ENCODE measurements at regions not wholly inside any gene's neighbourhood (a gene's known extent, or its start where the extent isn't known, plus 50 kb on each side); places are given as distances from the start of the nearest gene placed in this dataset.

DNA sequence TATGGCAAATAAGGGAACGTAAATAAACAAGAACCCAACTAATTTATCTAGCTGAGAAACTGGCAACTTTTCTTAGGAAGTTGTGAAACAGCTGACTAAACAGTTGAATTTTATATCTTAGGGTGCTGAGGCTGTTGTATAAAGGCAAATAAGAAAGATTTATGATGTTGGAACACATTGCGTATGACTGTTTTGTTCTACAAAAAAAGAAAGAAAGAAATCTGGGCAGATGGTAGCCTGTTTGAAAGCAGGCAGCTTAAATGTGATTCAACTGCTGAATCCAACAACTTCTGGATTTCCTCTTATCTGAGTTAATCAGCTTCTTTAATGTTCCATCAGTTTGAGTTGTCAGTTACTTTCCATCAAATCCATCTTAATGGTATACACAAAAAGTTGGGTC lies 214.5 kb downstream of the SNX13 start:
- Mint-ChIP-seq H3K4me3 (no peak overlapping the region), H3K27ac (no peak overlapping the region), H3K4me1 (ENCODE audit: low read depth) (no peaks in the 10 kb centered on the region), H3K36me3 (ENCODE audit: low read depth) (no peaks in the 10 kb centered on the region), H3K27me3 (ENCODE audit: insufficient read depth) (no peaks in the 10 kb centered on the region), H3K9me3 (no peaks in the 10 kb centered on the region)
- DNase-seq (ENCODE audit: low spot score), result no peak
- intact Hi-C loops (cut with micrococcal nuclease), result no loop called here

DNA sequence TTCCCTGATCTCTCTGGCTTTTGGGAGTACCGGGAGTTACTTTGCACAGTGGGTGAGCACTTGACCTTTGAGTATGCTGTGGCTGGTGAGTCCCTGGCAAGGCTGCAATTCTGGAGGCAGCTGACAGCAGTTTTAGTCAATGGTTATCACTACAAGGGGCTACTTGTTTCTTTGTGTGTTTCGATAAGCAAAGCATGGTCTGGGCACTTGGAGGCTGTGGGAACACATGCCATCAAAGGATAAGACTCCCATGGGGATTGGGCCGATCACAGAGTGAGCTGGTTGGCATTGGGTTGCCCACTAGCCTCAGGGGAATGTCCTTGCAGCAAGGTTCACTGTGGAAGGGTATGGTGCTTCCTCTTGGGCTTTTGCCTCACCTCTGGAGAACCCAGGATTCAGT lies 208.2 kb downstream of the SNX13 start:
- H3K4me3 Mint-ChIP-seq, result no peak overlapping the region
- intact Hi-C loops (cut with micrococcal nuclease), result no loop called here
- DNase-seq (ENCODE audit: low spot score), result no peak
- H3K4me1 Mint-ChIP-seq (ENCODE audit: low read depth), result no peaks in the 10 kb centered on the region
- no peaks in the 10 kb centered on the region for H3K36me3 Mint-ChIP-seq (ENCODE audit: low read depth)
- H3K27ac Mint-ChIP-seq, result no peak overlapping the region
- H3K9me3 Mint-ChIP-seq, result peaks cover 5% of the 10 kb centered on the region
- H3K27me3 Mint-ChIP-seq (ENCODE audit: insufficient read depth), result no peaks in the 10 kb centered on the region

Measured in activated T-helper 1 cell treated with anti-CD3 and anti-CD28 coated beads, Interleukin-12 subunit alpha, Interleukin-12 subunit beta, Interleukin-2, Interleukin-4 antibody, amounts not matched to agents 30 ng/mL and 10 ng/mL and 1 ng/mL, durations not matched to agents 14 hours and 24 hours and 36 hours (primary cell).